GM21825 (cell line): ENCODE measurements at regions not wholly inside any gene's neighbourhood (a gene's known extent, or its start where the extent isn't known, plus 50 kb on each side); places are given as distances from the start of the nearest gene placed in this dataset.

ENCODE experiments used
- ATAC-seq: cut with Tn5 transposase; IDR thresholded peaks from one replicate; pipeline ENCODE4 v1.9.1; 2021; ENCODE audit warnings: mild to moderate bottlenecking, moderate library complexity; ENCODE audit not compliant: unreplicated experiment

- no peak for ATAC-seq
Measured at GRCh38 chrX:139134316-139134715, 396.2 kb upstream of the F9 start.

GRCh38 chrX:139126493-139126892, 404.0 kb upstream of the F9 start:
- peak; percentile 73 for ATAC-seq

- no peak for ATAC-seq
Measured at GRCh38 chrX:139125916-139126315, 404.6 kb upstream of the F9 start.

GRCh38 chrX:139121616-139122286, 408.8 kb upstream of the F9 start:
- ATAC-seq = no peak

GRCh38 chrX:139120760-139121159, 409.2 kb upstream of the FGF13 start:
- ATAC-seq = no peak

GRCh38 chrX:139113708-139114107, 402.2 kb upstream of the FGF13 start:
- ATAC-seq = no peak

- no peak for ATAC-seq
Measured at GRCh38 chrX:139112432-139112831, 400.9 kb upstream of the FGF13 start.

- no peak for ATAC-seq
Measured at GRCh38 chrX:139106069-139106468, 394.6 kb upstream of the FGF13 start.

GRCh38 chrX:139094671-139095592, 383.4 kb upstream of the FGF13 start:
- no peak for ATAC-seq

GRCh38 chrX:139093201-139093600, 381.7 kb upstream of the FGF13 start:
- no peak for ATAC-seq

GRCh38 chrX:139091878-139092277, 380.4 kb upstream of the FGF13 start:
- ATAC-seq = no peak

- no peak for ATAC-seq
Measured at GRCh38 chrX:139091066-139091465, 379.5 kb upstream of the FGF13 start.

- ATAC-seq = no peak
Measured at GRCh38 chrX:139086246-139086645, 374.7 kb upstream of the FGF13 start.

GRCh38 chrX:139085404-139085803, 373.9 kb upstream of the FGF13 start:
- no peak for ATAC-seq

- ATAC-seq = no peak
Measured at GRCh38 chrX:139083191-139083590, 371.7 kb upstream of the FGF13 start.

GRCh38 chrX:139081965-139082364, 370.4 kb upstream of the FGF13 start:
- no peak for ATAC-seq

GRCh38 chrX:139079789-139080188, 368.3 kb upstream of the FGF13 start:
- ATAC-seq = no peak

- ATAC-seq = no peak
Measured at GRCh38 chrX:139078761-139079280, 367.3 kb upstream of the FGF13 start.

- ATAC-seq = no peak
Measured at GRCh38 chrX:139078342-139078741, 366.8 kb upstream of the FGF13 start.

- no peak for ATAC-seq
Measured at GRCh38 chrX:139077281-139078250, 366.0 kb upstream of the FGF13 start.

GRCh38 chrX:139063364-139063763, 351.8 kb upstream of the FGF13 start:
- no peak for ATAC-seq
